GM10266 (cell line): ENCODE measurements at regions not wholly inside any gene's neighbourhood (a gene's known extent, or its start where the extent isn't known, plus 50 kb on each side); places are given as distances from the start of the nearest gene placed in this dataset.
A peak's percentile ranks its signal among the peaks of the same experiment; 100 is the strongest.

Source experiments
- DNase-seq: peaks from one replicate; pipeline ENCODE4 v3.0.0; 2012; ENCODE audit errors: extremely low spot score
- TF ChIP-seq, protein P1 (sequence below): IDR thresholded peaks from 2 replicates; pipeline ENCODE4 v1.5.1; 2012; ENCODE audit warnings: mild to moderate bottlenecking, low read depth; ENCODE audit not compliant: control insufficient read depth, insufficient read depth; ENCODE audit errors: missing control alignments

DNA sequence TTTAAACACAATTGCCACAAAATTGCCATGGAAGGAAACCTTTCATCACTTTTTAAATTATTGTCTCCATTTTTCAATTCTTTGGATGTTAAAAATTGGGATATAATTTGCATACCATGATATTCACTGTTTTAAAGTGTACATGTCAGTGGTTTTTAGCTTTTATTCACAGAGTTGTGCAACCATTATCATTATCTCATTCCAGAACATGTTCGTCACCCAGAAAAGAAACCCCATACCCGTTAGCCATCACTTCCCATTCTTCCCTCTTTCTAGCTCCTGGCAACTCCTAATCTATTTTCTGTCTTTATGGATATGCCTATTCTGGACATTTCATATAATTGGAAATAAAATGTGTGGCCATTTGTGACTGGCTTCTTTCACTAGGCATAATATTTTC is 260.3 kb upstream of the FERD3L start:
- no peak for DNase-seq
- TF ChIP-seq, protein P1, sequence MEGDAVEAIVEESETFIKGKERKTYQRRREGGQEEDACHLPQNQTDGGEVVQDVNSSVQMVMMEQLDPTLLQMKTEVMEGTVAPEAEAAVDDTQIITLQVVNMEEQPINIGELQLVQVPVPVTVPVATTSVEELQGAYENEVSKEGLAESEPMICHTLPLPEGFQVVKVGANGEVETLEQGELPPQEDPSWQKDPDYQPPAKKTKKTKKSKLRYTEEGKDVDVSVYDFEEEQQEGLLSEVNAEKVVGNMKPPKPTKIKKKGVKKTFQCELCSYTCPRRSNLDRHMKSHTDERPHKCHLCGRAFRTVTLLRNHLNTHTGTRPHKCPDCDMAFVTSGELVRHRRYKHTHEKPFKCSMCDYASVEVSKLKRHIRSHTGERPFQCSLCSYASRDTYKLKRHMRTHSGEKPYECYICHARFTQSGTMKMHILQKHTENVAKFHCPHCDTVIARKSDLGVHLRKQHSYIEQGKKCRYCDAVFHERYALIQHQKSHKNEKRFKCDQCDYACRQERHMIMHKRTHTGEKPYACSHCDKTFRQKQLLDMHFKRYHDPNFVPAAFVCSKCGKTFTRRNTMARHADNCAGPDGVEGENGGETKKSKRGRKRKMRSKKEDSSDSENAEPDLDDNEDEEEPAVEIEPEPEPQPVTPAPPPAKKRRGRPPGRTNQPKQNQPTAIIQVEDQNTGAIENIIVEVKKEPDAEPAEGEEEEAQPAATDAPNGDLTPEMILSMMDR = no peak

DNA sequence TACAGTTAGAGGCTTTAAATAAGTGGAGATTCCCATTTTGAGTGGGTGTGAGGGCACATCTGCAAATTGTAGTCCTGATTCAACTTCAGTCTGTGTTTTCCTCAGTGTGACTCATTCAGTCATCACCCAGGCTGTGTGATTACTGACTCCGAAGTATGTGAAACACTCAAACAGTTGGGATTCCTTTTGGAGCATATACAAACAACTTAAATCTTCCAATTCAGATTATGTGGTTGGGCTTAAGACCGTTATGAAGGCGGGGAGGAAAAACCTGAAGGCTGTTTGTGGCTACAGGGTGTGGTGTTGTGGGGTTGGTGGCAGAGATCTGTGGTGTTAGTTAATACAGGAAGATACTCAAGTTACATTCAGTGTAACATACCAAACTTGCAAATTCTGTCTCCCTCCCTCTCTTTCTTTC is 259.7 kb upstream of the FERD3L start:
- no peak for DNase-seq
- TF ChIP-seq, protein P1 = no peak

DNA sequence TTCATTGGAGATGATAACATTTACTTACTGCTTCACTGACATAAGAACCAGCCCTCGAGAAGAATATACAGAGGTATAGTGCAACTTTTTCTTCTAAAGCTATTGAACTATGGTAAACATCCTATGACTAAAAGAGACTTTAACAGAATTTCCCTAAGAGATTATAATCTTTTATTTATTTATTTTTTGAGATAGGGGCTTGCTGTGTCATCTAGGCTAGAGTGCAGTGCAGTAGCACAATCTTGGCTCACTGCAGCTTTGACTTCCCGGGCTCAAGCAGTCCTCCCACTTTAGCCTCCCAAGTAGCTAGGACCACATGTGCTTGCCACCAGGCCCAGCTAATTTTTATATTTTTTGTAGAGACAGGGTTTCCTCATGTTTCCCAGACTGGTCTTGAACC is 258.5 kb upstream of the FERD3L start:
- DNase-seq = no peak

GRCh38 chr7:19401461-19401860 is 256.2 kb upstream of the FERD3L start:
- TF ChIP-seq, protein P1 = no peak
- DNase-seq = no peak

More for the DNA sequence above, 258.5 kb upstream of the FERD3L start:
- TF ChIP-seq, protein P1 = no peak

DNA sequence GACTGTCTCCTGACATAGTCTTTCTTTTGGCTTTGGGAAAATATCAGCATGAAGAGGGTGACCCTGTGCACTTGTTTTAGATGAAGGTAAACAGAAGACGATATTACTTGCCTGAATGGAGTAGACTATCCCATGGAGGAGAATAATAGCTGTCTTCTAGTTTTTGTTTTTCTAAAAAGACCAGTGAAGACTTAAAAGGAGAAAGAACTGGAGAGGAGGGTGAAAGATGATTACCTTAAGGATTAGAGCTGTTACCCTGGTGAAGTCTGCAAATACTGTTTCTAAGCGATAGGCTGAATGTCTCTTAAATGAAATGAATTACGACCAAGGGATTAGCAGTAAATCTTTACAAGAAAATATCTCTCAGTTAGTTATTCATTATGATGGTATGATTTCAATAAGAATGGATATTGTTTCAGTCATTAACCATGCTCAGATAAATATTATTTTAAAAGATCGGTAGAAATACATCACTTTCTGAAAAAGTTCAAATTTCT is 255.6 kb upstream of the FERD3L start:
- DNase-seq = no peak
- TF ChIP-seq, protein P1 = no peak

DNA sequence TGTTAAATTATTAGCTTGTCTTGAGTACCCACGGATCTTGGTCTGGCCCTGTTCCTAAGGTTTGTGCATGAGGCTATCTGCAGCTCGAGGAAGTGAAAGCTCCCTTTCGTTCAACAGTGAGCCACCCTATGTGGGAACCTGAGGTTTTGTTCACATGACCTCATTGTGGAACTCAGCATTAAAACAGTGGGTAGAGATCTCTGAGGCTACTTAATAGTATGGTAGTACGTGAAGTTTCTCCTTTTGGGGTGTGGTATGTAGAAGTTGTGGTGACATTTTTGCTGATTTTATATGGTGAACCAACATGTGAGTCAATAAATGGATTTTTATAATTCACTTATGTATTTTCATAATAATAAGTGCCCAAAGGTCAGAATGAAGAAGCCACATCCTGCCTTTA is 252.7 kb upstream of the FERD3L start:
- TF ChIP-seq, protein P1 = no peak
- DNase-seq = peak; percentile 17

DNA sequence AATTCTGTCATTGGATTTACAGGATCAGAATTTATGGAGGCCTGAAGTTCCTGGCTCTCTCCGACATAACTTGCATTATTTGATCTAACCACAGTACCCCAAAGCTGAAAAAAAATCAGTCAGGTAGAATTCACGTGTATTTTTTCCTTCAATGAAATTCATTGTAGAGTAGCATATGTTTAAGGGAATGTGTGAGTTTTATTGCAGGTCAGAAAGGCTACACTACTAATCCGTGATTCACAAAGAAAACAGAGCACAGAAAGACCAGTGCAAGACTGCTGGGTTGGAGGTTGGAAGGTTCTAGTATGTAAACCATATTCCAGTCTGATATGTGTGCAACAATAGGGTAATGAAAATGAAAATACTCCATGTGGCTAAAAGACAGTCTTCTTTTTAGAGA is 247.0 kb upstream of the FERD3L start:
- TF ChIP-seq, protein P1 = no peak

More for the DNA sequence above, 247.0 kb upstream of the FERD3L start:
- DNase-seq = no peak
